Sciatic nerve (tissue), 2 donors: ENCODE measurements at regions not wholly inside any gene's neighbourhood (a gene's known extent, or its start where the extent isn't known, plus 50 kb on each side); places are given as distances from the start of the nearest gene placed in this dataset.
"Not testable (repeated sequence)": the region's sequence is repeated elsewhere in the genome, so short reads cannot be mapped to it uniquely, and the experiment has no call there.

Source experiments
- ATAC-seq: fragments of 200-7000 bp; cut with Tn5 transposase; one replicate; pipeline ENCODE4 v1.9.1; 2020; ENCODE audit warnings: mild to moderate bottlenecking, moderate library complexity
- DNase-seq: peaks from one replicate; pipeline ENCODE4 v3.0.0-alpha.2; 2020; ENCODE audit warnings: low spot score
- intact Hi-C: fragments of 100-400 bp; cut with DNase I; formaldehyde crosslinking; loops from one replicate; pipeline ENCODE4 v1.14.2; 2022
- donor health status: DM: no; HTN: no; CAD: no.
- donor health status: DM: no; HTN: no; CAD: no.

DNA sequence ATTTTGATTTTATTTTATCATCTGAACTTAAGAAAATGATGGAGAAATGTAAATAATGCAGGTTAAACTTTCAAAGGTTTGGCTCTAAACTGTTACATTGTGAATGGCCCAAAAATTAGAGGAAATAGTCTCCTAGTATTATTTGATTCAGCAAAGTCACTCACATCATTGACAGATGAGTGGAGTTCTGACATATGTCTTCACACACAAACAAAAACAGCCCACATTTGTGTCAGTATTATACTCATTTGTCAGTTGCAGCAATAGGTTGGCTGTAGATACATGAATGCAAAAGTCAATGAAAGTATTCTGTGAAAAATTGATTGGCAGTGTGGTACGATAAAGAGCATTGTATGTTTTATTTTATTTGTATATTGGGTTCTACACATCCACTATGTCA lies 108.8 kb upstream of the BMPER start:
- intact Hi-C loops, result no loop called here
- ATAC-seq (no peak), DNase-seq (no peak)

DNA sequence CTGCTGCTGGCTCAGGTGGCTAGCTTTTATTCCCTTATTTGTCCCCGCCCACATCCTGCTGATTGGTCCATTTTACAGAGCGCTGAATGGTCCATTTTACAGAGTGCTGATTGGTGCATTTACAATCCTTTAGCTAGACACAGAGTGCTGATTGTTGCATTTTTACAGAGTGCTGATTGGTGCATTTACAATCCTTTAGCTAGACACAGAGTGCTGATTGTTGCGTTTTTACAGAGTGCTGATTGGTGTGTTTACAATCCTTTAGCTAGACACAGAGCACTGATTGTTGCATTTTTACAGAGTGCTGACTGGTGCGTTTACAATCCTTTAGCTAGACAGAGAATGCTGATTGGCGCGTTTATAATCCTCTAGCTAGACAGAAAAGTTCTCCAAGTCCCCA lies 107.8 kb upstream of the BMPER start:
- ATAC-seq, DNase-seq, intact Hi-C loops: not testable (repeated sequence)

DNA sequence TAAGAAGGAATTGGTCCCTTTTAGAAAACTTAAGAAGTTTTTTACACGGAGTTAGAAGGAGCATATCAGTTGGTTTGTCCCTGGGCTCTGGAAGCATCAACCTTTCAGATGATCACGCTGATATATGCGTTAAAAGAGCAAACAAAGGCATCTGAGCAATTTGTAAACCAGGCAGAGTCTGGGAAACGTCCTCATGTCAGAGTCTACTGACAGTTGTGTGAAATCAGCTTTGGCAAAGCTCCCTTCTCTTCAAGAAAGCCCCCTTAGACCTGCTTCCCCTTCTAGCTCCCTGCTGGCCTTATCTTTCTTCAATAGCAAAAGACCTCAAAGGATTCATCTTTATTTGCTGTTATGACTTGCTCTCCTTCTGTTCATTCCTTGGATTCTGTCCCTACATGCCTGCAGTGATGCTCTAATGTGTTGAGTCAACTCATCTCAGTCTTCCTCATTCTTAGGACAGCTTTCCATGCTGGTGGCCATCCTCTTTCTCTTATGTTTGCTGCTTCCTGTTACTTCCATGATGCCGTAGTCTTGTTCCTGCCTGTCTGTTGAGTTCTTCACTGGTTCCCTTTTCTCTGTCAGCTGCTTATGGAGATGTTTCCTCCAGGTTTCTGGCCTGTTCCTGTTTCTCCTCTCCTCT lies 106.5 kb upstream of the BMPER start:
- no peak for ATAC-seq

DNA sequence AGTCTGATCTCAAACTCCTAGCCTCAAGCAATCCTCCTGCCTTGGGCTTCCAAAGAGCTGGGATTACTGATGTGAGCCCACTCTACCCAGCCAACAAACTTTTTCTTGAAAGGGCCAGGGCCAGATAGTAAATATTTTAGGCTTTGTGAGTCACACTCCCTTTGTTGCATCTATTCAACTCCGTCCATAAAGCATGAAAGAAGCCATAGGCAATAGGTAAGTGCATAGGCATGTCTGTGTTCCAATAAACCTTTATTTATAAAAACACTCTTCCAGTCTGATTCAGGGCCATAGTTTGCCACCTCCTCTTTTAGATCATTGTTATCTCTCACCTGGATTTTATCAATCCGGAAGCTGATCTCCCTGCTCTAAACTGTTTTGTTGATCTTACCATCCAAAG lies 105.6 kb upstream of the BMPER start:
- ATAC-seq, result no peak
- intact Hi-C loops, result no loop called here
- no peak for DNase-seq

More for the DNA sequence above, 106.5 kb upstream of the BMPER start:
- DNase-seq, result no peak
- intact Hi-C loops, result no loop called here

DNA sequence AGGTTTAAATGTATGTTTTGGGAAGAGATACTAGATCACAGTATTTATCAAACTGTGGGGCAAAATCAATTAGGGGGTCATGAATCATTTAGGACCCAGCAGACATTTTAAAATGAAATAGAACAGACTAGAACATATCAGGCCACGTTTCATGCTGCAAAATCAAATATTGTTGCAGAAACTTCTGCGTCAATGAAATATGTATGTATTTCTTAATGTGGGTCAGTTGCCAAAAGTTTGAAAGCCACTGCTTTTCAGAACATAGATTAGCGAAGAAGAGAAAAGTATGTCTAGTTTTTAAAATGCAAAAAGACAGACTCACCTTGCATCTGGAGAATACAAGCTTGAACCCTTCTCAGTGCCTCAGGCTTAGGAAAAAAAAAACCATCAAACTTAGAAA lies 102.7 kb upstream of the BMPER start:
- intact Hi-C loops, result no loop called here
- ATAC-seq (no peak), DNase-seq (no peak)

DNA sequence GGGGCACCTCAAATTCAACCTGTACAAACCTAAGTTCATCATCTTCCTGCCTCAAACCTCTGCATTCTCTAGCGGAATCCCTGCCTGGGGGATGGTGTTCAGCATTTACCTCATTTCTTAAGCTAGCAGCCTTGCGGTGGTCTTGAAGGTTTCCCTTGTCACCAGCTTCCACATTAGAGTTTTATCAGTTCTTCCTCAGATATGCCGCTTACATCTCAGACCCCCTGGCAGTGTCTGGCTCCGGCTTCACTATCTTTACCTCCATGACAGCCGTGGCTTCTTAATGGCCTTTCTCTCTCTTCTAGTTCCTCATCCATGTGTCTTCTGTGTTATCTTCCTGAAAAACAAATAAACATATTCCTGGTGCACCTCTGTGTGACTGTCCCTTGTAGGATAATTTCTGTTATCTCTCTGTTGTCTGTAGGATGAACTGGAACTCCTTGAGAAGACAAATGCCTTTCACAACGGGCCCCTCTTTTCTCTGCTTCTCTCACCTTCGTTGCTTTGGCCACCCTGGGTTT lies 101.1 kb upstream of the BMPER start:
- ATAC-seq (no peak), DNase-seq (no peak)
- intact Hi-C loops, result no loop called here

DNA sequence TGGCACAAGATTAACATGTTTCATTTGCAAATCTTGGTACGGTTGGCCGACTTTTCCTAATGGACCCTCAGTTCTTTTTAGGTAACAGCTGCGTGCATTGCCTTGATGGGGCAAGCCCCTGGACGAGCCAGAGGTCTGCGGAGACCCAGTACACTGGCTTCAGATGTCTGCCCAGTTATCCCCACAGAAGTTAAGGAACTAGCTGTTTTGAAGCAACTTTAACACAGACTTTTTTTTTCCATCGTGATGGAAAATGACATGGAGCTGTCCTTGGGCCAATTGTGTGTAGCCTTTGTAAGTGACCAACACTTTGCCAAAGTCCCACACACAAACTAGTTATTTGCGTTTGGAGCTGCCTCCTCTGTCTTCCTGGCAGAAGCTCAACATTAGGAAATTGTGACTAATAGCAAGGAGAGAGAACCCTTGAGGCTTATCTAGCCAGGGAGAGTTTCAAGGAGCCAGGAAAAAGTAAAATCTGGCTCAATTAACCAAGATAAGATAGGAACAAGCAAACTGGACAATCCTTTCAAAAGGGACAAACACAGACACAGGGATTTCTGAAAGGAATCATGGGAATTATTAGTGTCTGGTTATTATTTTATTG lies 99.6 kb upstream of the BMPER start:
- DNase-seq, result no peak
- intact Hi-C loops, result no loop called here
- peak; percentile 57 for ATAC-seq

DNA sequence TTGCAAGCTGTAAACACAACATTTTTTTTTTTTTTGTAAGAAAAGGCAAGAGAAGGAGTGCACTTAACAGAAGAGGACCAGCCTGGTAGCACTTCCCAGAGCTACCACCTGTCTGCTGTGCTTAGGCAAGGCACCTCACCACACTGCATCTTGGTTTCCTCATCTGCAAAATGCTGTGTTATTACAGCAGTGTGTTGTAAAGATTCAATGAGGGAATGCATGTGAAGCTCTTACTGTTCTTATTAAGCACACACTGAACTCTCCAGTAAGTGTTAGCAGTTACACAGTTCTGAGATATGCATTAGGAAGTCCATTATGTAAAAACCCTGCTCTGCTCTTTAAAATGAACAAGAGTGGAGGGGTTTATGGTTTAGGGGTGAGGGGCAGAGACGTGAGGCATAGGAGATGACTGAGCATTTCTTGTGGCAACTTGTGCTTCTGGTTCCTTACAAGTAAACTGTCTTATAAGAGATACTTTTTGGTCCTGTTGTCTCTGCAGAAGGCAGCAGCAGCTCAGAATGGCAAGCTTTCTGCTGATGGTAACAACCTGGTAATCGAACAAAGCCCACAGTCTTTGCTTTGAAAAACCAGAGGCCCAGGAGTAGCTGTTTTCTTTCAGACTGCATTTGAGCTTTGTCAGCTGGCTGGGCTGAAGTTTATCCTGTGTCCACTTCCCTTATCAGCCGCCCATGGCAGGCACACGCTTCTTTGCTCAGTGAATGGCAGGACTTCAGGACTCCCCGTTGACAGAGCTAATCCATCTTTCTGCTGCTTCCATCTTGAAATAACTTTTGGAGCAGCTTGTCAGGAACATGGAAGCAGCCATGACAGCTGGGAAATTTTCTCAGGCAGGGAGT lies 98.8 kb upstream of the BMPER start:
- ATAC-seq (peak; percentile 11), DNase-seq (no peak)
- intact Hi-C loops, result no loop called here

DNA sequence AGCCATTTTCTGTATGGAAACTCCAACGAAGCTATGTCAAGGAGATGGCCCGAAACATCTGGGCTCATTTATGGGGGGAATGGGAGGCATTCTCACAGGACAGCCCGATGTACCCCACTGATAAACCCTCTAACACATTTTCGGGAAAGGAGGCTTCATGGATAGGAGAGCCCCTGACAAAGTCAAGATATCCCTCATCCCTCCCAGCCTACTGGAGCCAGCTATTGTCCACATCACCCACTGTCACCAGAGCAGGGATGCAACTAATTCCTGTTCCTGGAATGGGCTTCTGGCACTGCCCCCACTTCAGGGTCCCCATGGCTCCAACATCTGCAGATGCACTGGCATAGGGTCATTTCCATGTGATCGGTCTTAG lies 98.2 kb upstream of the BMPER start:
- no peak for ATAC-seq
- intact Hi-C loops, result no loop called here
- no peak for DNase-seq

DNA sequence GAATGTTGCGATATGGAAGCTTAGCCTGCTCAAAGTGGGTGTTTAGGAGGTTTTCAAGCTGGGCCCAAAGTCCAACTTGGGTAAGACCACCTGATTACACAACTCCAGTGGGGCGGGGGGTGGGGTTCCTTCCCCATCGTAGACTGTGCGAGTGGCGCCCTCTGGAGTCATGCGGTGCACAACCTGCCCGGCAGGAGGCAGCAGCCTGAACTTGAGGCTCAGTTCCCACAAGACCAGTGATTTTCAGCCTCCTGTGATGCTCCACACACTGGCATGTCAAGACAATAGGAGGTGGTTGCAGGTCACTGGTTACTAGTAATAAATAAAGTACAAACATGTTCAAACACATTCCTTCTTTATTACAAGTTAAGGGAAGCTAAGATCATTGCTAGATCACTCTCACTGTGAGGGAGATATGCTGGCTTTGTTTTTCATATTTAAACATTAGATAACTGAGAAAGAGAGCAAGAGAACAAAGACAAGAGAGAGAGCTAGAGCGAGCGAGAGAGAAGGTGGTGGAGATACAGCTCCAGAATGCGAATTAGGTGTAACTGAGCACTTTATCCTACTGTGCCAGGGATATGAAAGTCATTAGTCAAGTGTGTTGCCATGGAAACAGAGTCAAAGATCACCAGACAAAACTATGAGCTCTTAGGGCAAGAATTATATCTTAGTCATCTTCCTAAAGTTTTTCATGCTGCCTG lies 97.4 kb upstream of the BMPER start:
- no peak for DNase-seq
- peak; percentile 54 for ATAC-seq
- intact Hi-C loops, result no loop called here

DNA sequence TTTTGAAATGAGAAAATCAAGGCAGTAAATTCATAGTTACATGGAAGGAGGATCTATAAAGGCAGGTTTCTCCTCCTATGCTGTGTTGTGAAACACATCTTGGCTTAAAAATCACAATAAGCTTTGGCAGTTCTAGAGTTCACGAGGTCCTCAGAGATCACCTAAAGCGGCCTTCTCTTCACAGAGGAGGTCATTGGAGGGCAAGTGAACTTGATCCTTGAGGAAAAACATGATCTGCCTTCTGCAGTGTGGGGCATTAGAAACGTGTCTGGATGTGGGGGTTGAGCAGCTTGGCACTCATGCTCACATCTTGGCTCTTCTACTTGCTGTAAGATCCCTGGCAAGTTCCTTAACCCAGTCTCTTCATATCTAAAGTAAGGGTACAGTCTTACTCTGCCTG lies 96.1 kb upstream of the BMPER start:
- DNase-seq (no peak), ATAC-seq (peak; percentile 71)
- intact Hi-C loops, result no loop called here

DNA sequence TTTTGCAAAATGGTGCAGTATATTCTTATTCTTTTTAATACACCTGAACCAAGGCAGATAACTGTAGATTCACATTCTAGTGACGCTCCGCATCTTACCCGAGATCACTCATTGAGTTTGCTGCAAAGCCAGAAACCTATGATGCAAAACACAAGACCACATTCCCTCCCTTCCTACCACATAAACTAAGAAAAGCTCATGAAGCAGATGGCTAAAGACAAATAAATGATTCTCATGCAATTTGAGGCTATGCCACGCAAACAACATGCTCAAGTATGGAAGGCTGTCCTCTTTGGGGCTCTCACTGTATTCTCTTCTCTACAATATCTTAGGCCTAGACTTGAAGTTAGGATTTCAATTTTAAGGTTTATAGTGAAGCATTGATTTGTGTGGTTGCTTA lies 95.0 kb upstream of the BMPER start:
- ATAC-seq (no peak), DNase-seq (no peak)
- intact Hi-C loops, result no loop called here

DNA sequence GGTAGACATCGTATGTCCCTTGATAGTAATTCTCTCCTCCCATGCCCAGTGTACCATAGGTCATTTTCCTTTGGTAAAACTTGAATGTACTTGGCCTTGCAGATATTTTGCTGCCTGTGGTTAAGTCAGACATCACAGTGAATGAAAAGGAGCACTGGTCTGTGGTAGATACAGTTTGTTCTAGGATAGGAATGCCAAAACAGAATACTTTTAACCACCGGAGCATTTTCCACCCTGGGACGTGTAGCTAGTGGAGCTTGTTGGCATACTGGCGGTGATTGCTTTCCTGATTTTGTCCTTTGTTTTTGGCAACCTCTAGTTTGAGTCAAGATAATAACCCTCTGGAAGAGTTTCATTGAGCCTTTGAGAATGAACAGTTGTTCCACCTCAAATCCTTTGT lies 92.0 kb upstream of the BMPER start:
- ATAC-seq, result peak; percentile 28
- DNase-seq, result no peak
- intact Hi-C loops, result no loop called here

DNA sequence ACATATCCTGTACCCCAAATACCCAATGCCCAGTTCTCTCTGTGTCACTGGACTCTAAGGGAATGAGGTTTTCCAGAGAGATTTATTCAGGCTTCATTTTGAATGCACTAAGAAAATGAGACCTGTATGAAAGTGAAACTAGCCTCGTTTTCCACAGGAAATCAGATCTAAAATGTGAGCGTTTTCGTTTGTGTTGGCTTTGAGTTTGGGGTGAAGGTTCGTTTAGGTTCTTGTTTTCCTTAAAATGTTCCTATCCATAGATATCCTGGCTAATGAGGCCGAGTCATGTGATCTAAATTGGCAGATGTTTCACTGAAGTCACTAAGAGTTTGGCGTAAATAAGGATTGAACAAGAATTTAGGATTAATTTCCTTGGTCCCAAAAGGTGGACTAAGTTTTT lies 90.9 kb upstream of the BMPER start:
- no peak for DNase-seq
- intact Hi-C loops, result no loop called here
- peak; percentile 29 for ATAC-seq

DNA sequence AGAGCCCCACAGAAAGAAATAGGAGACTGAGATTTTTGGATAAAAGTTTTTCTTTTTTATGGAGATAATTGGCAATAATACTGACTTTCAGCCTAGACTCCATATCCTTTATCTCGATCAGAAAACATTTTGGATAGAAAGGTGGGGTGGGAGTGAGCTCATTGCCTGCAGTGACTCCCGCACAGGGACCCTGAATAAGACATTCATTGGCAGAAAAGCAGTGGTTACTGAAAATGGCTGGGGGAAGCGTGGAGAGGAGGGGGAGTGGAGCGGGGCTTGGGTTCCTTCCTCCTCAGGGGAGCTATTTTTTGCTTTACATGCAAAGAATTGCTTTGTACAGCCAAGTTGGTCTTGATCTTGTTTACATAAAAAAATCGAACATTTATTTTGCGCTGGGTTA lies 90.4 kb upstream of the BMPER start:
- ATAC-seq (peak; percentile 78), DNase-seq (no peak)
- intact Hi-C loops, result no loop called here

DNA sequence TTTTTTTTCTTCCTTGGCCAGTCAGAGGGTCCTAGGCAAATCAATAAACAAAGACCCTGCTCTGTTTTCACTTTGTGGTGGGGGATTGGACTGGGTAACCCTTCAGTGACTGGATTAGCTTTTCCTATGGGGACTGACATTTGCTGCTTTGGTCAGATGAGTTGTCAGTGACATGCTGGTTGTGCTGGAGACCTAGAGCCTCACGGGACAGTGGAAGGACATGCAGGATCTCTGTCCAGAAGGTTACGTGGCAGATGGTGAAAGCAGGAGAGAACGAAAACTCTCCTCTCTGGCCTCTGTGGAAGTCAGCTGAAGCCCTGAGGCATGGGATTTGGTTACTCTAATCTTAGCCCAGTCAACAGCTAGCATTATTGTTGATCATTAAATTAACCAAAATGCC lies 90.0 kb upstream of the BMPER start:
- intact Hi-C loops, result no loop called here
- DNase-seq, result no peak
- peak; percentile 89 for ATAC-seq

DNA sequence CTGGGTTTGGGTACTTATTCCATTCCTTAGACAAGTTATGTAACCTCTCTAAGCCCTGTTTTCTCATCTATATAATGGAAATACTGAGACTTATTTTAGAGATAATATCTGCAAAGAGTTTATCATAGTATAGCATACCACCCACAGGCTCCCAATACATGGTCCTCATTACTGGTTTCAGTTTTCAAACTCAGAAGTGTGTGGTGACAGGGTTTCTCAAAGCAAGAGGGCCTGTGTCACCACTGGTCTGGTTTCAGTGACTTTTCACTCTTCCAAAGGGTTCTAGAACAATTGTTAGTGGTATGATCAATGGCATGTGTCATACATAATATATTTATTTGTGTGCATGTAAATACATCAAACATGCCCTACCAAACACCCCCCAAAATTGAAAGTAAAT lies 89.2 kb upstream of the BMPER start:
- ATAC-seq (no peak), DNase-seq (no peak)
- intact Hi-C loops, result no loop called here

DNA sequence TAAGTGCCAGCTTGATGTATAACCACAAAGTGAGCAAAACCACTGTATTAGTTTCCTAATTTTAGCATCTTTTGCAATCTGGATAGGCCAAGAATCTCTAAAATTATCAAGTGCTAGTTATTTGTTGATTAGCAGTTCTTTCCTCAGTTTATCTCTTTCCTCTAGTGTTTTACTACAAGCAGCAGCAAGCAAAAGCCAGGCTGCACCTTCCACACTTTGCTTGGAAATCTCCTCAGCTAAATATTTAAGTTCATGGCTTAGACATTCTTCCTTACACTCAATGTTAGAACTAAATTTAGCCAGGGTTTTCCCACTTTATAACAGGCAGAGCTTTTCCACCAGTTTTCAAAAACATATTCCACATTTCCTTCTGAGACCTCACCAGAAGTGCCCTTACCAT lies 85.7 kb upstream of the BMPER start:
- ATAC-seq (no peak), DNase-seq (no peak)
- intact Hi-C loops, result no loop called here

DNA sequence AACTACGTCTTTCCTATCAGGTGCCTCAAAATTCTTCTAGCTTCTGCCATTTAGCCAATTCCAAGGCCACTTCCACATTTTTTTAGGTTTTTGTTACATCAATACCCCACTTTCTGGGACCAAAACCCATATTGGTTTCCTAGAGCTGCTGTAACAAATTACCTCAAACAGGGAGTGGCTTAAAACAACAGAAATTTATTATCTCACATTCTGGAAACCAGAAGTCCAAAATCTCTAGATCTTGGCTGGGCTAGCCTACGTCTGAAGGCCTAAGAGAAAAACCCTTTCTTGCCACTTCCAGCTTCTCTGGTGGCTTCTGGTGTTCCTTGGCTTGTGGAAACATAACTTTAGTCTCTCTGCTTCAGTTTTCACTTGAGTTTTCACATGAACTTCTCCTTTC lies 85.1 kb upstream of the BMPER start:
- DNase-seq (no peak), ATAC-seq (no peak)
- intact Hi-C loops, result no loop called here

DNA sequence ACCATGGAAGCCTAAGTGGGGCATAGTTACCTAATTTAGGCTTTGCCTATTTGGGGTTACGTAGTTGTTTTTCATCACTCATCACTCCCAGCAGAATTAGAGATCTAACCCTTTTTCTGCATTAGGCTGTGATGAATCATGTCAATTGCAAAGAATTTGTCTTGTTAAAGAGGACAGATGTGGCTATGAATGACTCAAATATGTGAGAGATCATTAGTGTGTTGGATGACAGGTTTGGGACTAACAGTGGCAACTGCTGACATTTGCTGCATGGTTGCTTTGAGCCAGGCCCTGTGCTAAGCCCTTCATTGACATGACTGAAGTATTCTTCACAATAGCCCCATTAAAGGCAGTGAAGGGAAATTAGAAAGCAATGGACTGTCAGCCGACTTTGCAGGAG lies 83.4 kb upstream of the BMPER start:
- no peak for ATAC-seq
- no peak for DNase-seq
- intact Hi-C loops, result no loop called here
